GM13977 (cell line): ENCODE measurements at regions not wholly inside any gene's neighbourhood (a gene's known extent, or its start where the extent isn't known, plus 50 kb on each side); places are given as distances from the start of the nearest gene placed in this dataset.

Experiments
- DNase-seq: peaks from one replicate; pipeline ENCODE4 v3.0.0; 2012; ENCODE audit warnings: low spot score
- in situ Hi-C: fragments of 300-500 bp; cut with MboI; formaldehyde crosslinking; loops from one replicate; pipeline ENCODE4 v1.12.0; 2022; ENCODE audit warnings: low sequenced_read_pairs, low pct_unique_long_range_greater_than_20kb, mixed read lengths, inconsistent platforms; ENCODE audit not compliant: unreplicated experiment
- TF ChIP-seq, protein P1 (sequence below): IDR thresholded peaks from 2 replicates; pipeline ENCODE4 v1.5.1; 2012; ENCODE audit warnings: mild to moderate bottlenecking, control low read depth; ENCODE audit not compliant: insufficient read depth; ENCODE audit errors: extremely low read depth, missing control alignments

DNA sequence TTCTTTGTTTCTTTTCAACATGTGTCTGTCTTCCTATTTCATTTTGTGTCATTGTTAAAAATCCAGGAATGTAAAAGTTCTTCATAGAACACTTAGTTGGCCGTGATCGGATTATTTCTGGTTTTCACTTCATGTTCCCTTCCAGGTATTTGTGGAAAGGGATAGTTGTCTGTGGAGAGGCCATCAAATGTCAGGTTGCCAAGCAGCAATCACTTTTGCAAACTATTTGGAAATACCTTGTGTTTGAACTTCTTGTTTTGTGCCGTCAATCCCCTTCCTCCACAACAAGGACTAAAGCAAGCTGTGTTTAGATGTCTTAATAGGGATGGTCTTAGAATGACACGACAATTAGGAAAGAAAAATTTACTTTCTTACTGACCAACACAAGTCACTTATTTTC, 116.9 kb upstream of the MPDZ start:
- DNase-seq, result no peak
- TF ChIP-seq, protein P1, sequence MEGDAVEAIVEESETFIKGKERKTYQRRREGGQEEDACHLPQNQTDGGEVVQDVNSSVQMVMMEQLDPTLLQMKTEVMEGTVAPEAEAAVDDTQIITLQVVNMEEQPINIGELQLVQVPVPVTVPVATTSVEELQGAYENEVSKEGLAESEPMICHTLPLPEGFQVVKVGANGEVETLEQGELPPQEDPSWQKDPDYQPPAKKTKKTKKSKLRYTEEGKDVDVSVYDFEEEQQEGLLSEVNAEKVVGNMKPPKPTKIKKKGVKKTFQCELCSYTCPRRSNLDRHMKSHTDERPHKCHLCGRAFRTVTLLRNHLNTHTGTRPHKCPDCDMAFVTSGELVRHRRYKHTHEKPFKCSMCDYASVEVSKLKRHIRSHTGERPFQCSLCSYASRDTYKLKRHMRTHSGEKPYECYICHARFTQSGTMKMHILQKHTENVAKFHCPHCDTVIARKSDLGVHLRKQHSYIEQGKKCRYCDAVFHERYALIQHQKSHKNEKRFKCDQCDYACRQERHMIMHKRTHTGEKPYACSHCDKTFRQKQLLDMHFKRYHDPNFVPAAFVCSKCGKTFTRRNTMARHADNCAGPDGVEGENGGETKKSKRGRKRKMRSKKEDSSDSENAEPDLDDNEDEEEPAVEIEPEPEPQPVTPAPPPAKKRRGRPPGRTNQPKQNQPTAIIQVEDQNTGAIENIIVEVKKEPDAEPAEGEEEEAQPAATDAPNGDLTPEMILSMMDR, result no peak
- in situ Hi-C loops, result no loop called here

DNA sequence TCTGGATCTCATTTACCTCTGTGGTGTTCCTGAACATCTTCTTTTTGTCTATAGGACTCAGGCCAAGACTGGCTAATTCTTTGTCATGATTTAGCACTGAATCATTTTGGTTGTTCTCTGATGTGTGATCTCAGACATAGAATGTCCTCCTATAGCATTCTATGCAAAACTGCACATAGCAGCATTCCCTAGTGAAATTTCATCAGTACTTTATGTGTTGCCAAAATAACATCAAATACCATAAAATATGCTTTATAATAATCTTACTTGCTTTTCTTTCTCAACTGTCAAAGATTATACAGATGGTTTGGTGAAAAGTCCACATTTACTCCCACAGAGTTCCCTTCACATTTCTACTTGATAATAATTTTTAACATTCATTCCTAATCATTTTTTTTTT, 115.7 kb upstream of the MPDZ start:
- in situ Hi-C loops, result no loop called here
- TF ChIP-seq, protein P1, result no peak
- DNase-seq, result no peak

DNA sequence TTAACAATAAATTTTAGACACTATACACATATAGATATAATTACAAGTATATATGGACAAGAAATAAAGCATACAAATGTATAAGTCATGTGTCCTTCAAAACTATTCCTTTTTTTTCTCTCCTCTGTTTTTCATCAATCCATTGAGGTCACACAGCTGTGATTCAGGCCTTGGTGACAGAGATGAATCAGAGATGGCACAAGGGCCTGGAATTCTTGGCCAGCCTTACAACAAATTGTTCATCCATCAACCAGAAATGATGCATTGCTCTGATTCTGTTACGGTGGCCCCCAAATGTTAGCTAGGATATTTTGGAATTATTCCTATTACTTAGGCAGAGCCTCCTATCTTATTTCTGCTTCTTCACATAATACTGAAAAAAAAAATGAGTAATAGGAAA, 108.7 kb upstream of the MPDZ start:
- TF ChIP-seq, protein P1, result no peak
- DNase-seq, result no peak
- in situ Hi-C loops, result no loop called here

DNA sequence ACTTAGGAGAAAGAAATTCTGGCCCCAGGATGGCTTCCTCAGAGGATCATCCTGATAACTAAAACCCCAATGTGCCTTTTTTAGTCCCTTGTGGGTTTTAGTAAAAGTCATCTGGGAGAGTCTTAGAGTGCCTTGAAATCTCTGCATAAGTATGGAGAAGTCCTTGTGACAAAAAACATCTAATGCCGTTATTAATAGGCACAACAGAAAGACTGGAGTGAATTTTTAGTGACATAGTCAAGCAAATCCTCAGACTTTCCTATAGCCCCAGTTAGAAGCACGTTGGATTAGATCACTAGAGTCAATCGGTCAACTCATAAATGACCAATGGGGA, 108.2 kb upstream of the MPDZ start:
- in situ Hi-C loops, result no loop called here

DNA sequence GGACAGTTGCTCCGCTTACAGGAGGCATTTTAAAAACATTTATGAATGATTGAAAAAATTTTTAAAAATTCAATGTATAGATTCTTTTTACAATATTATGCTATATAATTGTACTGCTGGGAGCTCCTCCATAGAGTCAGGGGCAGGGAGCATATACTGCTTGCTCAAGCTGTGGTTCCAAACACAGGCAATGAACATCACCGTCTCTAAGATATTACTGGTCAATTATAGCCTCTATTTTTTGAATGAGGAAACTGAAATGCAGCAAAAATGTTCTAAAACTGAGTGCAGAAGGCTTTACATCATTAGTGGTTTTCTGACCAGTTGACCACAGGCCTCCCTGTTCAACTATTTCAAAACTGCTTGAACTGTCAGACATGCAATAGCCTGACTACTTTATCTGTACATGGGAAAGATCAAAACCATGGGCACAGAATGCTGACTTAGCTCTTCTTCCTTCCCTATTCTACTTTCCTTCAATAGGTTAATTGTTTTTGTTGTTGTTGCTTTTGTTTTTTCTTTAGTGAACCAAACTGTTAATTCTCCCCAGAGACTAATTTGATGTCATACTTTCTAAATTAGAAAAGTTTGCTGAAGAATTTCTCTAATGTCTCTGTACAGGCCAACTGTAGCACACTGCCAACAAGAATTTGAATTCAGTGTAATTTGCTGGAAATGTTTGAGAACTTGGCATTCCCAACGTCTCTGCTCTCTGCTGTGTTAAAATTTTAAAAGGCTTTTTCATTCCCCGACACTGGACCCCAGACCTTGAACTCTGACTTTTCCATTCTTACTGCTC, 107.6 kb upstream of the MPDZ start:
- no peak for DNase-seq
- in situ Hi-C loops, result no loop called here
- TF ChIP-seq, protein P1, result no peak

More for the DNA sequence above, 108.2 kb upstream of the MPDZ start:
- TF ChIP-seq, protein P1, result no peak
- no peak for DNase-seq

DNA sequence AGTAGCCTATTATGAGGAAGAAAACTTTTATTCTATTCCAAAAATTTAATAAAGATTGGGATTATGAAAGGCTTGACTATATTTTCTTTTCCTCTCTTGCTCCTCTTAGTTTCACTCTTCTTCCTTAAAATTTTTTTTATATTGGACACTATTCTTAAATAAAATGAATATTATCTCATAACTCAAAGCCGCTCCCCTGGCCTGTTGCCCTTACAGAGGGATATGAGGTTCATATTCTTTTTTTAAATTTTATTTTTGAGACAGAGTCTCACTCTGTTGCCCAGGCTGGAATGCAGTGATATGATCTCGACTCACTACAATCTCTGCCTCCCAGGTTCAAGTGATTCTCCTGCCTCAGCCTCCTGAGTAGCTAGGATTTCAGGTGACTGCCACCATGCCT, 106.8 kb upstream of the MPDZ start:
- TF ChIP-seq, protein P1, result no peak
- in situ Hi-C loops, result no loop called here

More for the DNA sequence above, 106.8 kb upstream of the MPDZ start:
- DNase-seq, result no peak
